Astrocyte (in vitro differentiated cells and primary cell): ENCODE measurements at regions not wholly inside any gene's neighbourhood (a gene's known extent, or its start where the extent isn't known, plus 50 kb on each side); places are given as distances from the start of the nearest gene placed in this dataset.

Experiments
- CTCF ChIP-seq: IDR thresholded peaks from 2 replicates; pipeline ENCODE4 v1.5.1; 2011; ENCODE audit warnings: low read depth, mild to moderate bottlenecking, inconsistent platforms, low read length, moderate library complexity; ENCODE audit not compliant: insufficient read depth
- EZH2 ChIP-seq: IDR thresholded peaks from 2 replicates; pipeline ENCODE4 v1.6.1; 2012; ENCODE audit warnings: mild to moderate bottlenecking, low read length, inconsistent platforms; ENCODE audit not compliant: insufficient read depth

GRCh38 chr5:158641016-158641415 lies 458.7 kb downstream of the EBF1 start:
- TF ChIP-seq CTCF, result no peak
- no peak for TF ChIP-seq EZH2
